GM12875 (cell line): ENCODE measurements at regions not wholly inside any gene's neighbourhood (a gene's known extent, or its start where the extent isn't known, plus 50 kb on each side); places are given as distances from the start of the nearest gene placed in this dataset.

ENCODE experiments used
- H3K4me3 ChIP-seq: one replicate; pipeline ENCODE4 v1.5.1; 2011; ENCODE audit warnings: low read depth, low read length, control low read depth
- TF ChIP-seq, protein P1 (sequence below): IDR thresholded peaks from 2 replicates; pipeline ENCODE4 v1.5.1; 2011; ENCODE audit warnings: low read depth, mild to moderate bottlenecking, control low read depth, inconsistent platforms, low read length, moderate library complexity, borderline replicate concordance; ENCODE audit not compliant: insufficient read depth

DNA sequence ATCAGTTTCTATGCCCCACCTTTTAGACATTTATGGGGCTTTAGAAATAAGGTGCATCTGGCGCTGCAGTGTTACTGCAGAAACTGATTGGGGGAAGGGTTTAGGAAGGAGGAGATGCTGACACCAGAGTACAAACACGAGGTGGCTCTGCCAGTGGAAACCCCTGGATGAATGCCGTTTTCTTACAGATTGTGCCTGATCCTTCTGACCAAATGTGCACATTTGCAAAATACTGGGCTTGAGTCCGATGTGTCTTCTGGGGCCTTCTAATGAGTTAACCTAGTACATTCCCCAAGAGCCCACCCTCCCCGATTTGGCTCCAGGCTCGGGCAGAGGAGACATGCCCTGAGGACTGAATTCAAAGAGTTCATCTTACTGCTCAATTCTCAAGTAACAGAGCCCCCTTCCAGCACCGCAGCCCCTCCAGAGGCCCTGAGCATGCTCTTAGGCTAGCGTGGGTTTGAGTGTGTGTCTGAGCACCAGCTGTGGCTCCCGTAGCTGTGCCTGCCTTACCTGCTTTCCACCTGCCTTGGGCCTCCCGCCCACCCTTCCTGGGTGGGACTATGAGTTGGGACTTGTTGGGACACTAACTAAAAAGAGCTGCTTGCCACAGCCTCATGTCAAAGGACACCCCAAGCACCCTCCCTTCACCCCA, 116.7 kb upstream of the COPS8 start:
- TF ChIP-seq, protein P1, sequence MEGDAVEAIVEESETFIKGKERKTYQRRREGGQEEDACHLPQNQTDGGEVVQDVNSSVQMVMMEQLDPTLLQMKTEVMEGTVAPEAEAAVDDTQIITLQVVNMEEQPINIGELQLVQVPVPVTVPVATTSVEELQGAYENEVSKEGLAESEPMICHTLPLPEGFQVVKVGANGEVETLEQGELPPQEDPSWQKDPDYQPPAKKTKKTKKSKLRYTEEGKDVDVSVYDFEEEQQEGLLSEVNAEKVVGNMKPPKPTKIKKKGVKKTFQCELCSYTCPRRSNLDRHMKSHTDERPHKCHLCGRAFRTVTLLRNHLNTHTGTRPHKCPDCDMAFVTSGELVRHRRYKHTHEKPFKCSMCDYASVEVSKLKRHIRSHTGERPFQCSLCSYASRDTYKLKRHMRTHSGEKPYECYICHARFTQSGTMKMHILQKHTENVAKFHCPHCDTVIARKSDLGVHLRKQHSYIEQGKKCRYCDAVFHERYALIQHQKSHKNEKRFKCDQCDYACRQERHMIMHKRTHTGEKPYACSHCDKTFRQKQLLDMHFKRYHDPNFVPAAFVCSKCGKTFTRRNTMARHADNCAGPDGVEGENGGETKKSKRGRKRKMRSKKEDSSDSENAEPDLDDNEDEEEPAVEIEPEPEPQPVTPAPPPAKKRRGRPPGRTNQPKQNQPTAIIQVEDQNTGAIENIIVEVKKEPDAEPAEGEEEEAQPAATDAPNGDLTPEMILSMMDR, result no peak
- H3K4me3 ChIP-seq, result no peak overlapping the region

DNA sequence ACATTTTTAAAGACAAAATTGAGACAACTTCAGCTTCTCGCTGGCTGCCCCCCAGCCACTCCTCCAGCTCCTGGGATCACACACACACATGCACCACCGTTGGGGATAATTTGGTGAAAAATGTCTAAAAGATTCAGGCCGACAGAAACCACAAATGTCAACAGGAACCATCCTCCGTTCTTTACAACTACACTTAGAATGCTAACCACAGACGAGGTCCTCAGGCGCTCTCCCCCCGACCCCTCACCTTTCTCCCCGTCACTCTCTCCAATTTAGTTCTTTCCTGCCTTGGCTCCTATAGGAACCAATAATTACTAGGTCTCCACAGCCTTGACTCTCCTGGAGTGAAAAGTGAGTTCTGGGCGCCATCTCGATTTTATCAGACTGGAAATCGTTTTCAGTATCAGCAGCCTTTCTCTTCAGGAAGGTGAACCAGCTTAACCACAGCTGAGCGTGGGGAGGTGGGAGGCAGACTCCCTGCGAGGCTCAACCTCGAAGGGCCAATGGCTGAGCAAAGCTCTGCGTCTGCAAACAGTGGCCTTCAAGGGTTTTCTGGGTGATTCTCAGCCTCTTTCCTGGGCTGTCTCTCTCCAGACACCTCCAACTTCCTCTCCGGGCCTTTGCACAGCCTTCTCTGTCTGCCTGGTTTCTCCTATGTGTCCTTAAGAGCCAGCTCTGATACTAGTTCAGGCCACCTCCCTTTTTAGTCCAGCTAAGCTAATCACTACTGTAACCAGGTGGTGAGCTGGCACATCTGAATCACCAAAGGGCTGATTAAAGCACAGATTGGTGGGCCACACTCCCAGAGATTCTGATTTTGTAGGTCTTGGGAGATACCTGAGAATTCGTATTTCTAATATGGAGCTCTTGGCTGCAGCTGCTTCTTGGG, 115.7 kb upstream of the COPS8 start:
- H3K4me3 ChIP-seq, result no peak overlapping the region

GRCh38 chr2:236970656-236971010, 115.1 kb upstream of the COPS8 start:
- H3K4me3 ChIP-seq, result no peak overlapping the region
- TF ChIP-seq, protein P1, result no peak

More for the DNA sequence above, 115.7 kb upstream of the COPS8 start:
- TF ChIP-seq, protein P1, result no peak

DNA sequence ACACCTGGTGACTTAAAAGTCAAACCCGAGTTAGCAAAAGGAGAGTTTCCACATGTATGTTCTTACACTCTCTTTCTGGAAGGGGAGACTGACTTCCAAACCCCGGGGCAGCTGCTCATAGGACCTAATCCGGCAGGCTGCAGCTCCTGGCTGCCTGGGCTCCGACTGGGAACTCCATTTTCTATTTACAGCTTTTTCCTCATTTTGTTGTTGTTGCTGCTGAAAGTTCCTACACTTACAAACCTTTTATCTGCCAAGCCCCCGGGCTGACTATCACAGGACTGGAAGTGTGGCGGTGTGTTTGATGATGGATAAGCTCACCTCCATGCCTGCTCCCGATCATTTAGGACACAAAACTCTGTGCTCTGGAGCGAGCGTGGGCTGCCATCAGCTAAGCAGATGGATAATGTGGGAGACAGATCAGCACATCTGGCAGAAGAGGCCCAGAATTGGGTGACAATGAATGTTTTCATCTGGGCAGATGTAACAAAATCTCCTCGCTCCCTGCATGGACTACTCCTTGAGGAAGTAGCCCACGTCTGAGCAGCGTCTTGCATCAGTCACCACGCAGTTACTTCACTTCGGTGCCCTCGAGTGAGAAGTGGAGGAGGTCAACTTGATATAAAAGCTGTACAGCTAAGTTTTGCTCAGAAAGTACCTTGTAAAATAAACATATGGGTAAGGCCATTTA, 114.4 kb upstream of the COPS8 start:
- no peak overlapping the region for H3K4me3 ChIP-seq
- TF ChIP-seq, protein P1, result no peak

DNA sequence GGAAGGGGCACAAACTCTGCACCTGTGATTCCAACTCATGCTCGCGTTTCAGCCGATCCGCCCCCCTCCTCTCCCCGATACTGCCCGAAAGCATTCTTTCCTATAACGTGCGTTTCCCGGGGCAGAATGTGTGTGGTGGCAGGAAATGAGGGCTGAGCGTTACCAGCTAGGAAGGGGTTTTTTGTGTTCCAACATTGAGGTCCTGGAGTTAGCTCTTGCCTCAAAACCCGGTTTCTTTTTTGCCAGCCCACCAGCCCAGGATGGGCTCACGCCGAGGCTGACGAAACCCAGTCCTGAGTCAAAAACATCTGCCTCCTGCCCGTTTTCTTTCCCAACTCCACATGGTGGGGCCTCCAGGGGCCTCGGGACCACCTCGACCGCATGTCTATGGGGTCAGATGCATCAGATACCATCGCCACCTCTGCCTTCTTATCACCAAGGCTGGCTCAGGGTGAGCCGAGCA, 113.7 kb upstream of the COPS8 start:
- TF ChIP-seq, protein P1, result no peak
- H3K4me3 ChIP-seq, result no peak overlapping the region

DNA sequence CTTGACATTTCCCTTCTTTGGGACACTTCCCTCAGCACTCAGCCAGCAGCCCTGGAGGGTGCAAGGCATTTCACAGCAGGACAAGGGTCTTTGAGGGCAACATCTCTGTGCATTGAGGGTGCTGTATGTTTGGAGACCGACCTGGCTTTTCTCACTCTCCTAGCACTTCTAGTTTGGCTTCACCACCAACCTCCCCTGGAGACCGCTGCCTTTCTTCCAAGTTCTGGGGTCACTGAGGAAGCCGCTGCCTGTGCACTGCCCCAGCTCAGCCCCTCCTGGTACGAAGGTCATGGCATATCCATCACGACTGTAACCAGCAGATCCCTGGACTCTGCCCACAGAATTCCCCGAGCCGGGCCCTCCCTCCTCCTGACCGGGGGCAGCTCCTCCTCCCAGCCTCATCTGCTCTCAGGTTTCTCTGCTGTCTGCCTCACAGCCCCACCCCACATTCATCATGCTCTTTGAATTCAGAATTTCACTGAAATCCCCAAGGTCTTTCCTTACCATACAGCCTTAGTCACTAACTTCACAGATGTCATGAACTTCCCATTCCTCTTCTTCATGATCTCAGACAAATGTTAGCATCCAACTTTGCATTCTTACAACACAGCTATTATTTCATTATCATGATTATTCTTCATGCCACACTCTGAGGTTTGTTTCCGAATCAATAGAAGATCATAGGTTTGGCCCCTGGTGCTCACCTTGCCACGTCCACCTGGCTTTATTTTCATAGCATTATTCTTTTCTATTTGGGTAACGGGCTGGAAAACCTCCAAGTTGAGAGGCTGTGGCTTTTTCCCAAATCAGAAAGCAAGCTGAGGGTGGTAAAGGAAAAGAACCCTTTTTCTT, 113.0 kb upstream of the COPS8 start:
- TF ChIP-seq, protein P1, result no peak
- no peak overlapping the region for H3K4me3 ChIP-seq
